RCC 7860 (cell line): ENCODE measurements at regions not wholly inside any gene's neighbourhood (a gene's known extent, or its start where the extent isn't known, plus 50 kb on each side); places are given as distances from the start of the nearest gene placed in this dataset.
A peak's percentile ranks its signal among the peaks of the same experiment; 100 is the strongest.

ENCODE experiments used
- DNase-seq: peaks from one replicate; pipeline ENCODE4 v3.0.0-alpha.2; 2015; ENCODE audit warnings: low spot score
- FAIRE-seq: peaks from 2 replicates; lab custom pipeline; 2012; peaks lifted over from hg19 to GRCh38; lab: Jason Lieb, UNC

DNA sequence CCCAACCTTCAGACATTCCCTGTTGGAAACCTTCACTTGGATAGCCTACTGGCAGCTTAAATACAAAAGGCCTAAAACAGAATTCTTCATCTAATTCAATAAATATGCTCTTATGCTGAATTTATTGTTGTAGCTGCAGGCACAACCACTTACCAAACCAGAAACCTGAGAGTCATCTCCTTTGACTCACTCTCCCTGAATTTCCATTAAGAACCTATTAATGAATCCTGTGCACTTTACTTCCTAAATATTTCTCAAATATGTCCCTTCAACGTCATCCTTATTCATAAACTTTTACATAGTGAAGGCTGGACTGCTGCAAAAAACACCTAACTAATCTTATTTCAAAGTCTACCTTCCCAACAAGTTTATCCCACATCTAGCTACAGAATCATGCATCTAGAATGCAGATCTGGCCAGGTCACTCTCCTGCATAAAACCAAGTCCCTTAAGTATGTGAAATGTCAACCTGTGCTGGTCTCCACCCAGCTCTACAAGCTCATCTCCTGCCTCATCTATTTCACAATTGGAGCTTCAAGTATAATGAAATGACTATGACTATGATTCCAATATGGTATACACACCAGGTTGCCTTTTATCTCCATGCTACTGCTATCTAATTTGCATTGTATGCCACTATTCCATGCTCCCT is 354.2 kb downstream of the ZEB2 start:
- DNase-seq = no peak
- FAIRE-seq = no peak

GRCh38 chr2:144163592-144163991 is 356.3 kb downstream of the ZEB2 start:
- DNase-seq = no peak
- FAIRE-seq = no peak

DNA sequence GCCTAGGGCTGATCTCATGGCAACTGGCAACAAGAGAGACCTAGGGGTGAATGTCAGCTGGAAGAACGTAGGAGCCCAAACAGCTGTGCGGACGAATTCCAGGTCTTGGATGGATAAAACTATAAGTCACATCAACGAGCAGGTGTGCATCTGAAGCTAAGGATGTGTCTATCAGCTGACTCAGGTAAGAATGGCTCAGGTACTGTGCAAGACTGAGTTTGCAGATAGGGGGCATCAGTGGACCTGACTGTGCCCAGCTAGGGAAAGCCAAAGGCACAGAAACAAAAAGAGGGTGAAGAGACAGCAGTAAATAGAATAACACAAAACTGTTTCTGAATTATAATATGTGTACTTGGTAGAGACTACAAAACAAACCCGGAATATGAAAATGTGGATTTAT is 357.3 kb downstream of the ZEB2 start:
- DNase-seq (no peak), FAIRE-seq (no peak)

- FAIRE-seq (no peak), DNase-seq (no peak)
Measured at GRCh38 chr2:144161061-144161460, 358.9 kb downstream of the ZEB2 start.

GRCh38 chr2:144159240-144159639 is 360.7 kb downstream of the ZEB2 start:
- FAIRE-seq (no peak), DNase-seq (no peak)

DNA sequence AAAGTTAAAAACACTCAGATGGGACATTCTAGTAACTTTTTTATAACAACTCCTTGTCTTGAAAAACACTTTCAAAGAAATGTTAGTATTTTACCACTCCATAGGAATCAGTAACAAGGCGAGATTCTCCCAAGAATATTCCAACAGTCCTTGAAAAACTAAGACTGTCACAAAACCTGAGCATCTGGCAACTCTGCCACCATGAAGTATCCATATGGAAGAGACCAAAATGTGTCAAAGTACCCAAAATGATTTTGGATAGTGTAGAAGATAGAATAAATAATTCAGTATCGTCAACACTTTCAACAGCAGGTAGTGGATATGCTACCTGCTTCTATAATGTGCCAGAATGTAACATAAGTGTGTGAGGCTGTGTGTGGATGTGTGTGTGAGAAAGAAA is 361.8 kb downstream of the ZEB2 start:
- DNase-seq (no peak), FAIRE-seq (no peak)

DNA sequence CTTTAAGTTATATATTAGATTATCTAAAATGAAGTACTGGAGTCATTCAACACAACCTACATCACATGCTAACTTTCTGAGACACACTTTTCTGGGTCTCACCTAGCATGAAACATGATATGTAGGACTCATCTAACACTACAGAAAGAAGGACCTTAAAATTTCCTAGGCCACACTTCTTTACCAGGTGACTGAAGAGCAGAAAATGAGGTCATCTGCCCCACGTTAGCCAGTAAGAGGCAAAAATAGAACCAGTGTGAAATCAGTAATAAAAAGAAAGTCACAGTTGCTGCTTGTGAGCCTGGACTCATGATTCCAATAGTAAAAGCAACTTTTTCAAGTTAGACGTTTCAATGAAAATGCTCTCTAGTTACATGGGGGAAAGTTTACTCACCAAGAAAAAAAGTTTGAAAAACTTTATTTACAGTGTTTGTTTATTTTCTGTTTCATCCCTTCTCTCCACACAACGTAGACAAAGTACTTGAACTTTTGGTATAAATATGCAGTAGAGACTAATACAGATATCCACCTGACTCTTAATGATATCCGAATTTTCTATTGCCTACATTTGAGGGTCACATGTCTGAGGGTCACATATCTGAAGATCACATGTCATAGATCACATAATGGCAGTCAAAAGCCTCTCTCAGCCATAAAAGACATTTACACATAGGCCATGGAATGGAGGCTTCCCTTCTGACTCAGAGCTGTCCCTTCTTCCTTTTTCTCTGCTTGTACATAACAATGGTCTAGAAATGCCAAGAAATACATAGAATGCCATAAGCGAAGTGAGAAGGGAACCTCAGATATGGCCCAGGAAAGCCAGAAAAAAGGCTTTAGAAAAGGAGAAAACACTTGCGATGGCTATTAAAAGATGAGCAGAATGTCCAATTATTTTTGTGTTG is 362.9 kb downstream of the ZEB2 start:
- FAIRE-seq (no peak), DNase-seq (no peak)

GRCh38 chr2:144154205-144154604 is 365.7 kb downstream of the ZEB2 start:
- DNase-seq (no peak), FAIRE-seq (no peak)

- DNase-seq (no peak), FAIRE-seq (no peak)
Measured at GRCh38 chr2:144152817-144153271, 367.1 kb downstream of the ZEB2 start.

DNA sequence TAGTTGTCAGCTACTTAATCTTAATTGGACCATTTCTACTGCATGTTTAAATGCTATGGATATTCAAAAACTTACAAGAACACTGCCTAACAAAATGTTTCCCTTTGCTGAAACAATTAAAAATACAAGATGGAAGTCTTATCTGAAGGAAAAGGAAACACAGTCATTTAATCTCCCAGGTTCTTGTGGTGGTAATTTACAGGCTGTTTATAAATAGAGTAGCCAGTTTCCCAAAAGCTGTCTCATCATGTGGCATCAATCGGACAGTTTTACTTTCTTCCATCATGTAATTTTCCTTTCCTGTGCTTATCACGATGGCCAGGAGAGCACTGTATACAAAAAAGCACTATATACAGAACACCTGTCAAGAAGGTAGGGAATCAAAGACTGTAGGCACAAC is 368.1 kb downstream of the ZEB2 start:
- DNase-seq (no peak), FAIRE-seq (no peak)

DNA sequence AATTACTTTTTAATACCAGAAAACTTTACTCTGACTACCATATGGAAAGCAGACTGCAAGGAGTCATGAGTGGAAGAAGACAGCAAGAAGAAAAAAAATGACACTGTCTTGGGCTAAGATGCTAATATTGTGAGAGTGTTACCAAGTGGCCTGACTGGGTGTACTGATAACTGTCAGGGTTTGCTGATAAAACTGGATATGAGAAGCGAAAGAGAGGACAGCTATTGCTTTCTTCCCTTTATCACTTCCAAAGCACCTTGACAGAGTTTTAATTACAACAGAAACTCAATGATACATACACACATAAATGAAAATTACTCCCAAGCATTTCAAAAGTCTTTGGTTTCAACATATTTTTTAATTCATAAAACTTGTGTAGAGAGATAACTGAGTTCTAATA is 368.5 kb downstream of the ZEB2 start:
- FAIRE-seq = no peak

DNA sequence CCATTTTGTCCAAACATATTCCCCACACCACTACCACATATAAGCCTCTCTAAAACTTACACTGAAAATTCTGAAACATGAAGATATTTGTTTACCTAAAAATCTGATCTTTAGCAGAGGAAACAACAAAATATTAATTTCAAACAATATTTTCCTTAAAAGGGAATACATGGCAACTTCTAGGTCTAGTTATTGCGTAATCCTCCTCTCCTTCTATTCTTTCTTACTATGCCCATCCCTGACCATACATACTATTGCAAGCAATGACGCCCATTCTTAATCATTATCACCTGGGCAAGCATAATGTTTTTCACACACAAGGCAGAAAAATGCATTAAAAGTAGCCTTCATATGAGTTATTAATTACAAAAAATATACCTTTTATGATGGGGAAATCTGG is 372.6 kb downstream of the ZEB2 start:
- DNase-seq (no peak), FAIRE-seq (no peak)

More for the DNA sequence above, 368.5 kb downstream of the ZEB2 start:
- DNase-seq = no peak

DNA sequence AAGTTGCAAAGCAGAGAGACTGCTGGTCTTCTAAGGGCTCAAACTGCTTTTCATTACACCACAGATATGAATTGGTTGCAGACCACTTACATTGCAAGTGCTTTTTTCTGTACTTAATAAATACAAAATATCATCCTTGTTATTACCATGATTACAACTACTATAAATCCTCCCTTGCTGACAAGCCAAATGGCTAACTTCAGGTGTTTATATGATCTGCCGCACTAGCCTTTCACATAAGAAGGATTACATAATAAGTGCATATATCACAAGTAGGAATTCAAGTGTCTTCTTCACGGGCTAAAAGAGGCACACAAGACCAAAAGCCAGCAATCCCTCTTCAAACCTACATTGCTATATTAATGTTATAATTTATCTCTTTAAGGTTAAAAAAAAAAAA is 373.0 kb downstream of the ZEB2 start:
- no peak for DNase-seq
- FAIRE-seq = no peak

- FAIRE-seq (no peak), DNase-seq (no peak)
Measured at GRCh38 chr2:144146076-144146475, 373.8 kb downstream of the ZEB2 start.

DNA sequence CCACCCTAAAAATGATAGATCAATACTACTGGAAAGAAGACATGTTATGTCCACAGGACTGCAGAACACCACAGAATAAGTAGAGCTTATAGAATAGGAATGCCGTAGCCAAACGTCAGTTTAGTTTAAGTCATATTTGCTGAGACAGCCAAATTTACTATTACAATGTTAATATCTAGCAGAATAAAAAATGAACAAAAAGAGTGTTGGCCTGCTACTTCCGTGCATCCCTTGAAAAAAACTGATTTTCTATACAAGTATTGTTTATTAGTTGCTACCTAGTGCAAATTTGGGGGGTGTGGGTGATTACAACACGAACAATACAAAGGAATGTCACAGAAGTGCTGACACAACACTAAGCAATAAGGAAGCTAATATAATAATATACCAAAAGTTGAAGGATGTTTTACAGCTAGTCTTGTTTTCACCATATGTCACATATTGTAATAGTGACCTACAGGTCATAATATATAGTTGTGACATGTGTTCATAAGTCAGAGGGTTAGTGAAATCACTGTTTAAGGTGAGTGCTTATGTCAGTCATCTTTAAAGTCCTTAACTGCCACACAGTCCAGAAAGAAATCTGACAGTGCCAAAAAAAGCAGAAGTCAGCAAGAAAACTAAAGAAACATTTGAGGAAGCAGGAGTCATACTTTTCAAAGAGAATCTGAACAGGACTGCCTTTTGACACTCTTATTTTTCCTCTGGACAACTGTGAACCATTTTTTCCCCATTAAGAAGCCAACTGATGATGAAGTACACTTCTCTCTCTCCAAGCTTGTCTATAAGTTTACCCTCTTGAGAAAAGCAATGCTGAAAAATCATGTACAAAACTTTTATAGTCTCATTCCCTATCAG is 376.4 kb downstream of the ZEB2 start:
- no peak for FAIRE-seq
- DNase-seq = no peak

DNA sequence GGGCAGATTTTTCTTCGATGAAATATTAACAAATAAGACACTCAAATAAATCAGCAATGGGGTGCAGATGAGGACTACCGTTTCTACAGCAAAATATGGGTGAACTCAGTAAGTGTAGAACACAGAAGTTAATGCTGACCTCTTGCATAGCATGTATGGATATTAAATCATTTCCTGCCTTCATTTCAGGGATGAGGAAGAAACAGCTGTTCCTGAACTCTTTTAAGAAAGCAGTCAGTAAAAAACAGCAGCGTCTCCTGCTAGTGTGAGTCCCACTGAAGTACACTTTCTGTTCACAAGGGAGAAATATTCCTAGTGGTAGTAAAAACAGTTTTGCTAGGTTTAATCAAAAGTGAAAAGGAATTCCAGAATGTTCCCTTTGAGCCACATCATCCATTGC is 379.0 kb downstream of the ZEB2 start:
- no peak for FAIRE-seq
- no peak for DNase-seq

DNA sequence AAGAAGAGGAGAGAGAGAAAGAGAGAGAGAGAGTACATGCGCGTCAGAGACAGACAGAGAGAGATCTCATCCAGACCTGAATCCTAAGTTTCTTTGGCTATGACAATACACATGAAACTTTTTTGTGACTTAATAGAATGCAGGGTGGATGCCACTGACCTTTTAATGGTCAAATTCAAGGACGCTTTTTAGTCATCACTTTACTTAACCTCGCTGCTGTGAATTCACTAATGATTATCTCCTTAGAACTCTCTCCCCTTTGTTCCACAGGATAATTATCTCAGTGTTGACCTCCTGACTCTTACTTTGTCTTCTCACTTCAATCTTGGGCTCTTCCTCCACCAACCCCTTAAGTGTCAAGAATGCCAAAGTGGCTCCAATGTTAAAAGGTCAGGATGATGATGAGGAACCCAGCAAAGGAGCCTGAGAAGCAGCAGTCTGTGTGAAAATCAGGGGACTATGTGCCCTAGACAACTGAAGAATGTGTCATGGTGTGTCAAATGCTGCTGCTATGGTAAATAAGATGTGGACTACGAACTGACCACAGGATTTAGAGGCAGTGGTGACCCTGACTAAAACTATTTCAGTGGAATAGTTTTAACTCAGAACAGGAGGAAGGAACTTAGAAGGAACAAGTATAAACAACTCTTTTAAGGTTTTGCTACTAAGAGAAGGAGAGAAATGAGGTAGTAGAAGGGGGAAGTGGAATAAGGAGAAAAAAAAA is 382.1 kb downstream of the ZEB2 start:
- FAIRE-seq (peak; percentile 28), DNase-seq (peak; percentile 78)

GRCh38 chr2:144137272-144137671 is 382.6 kb downstream of the ZEB2 start:
- DNase-seq (no peak), FAIRE-seq (no peak)

DNA sequence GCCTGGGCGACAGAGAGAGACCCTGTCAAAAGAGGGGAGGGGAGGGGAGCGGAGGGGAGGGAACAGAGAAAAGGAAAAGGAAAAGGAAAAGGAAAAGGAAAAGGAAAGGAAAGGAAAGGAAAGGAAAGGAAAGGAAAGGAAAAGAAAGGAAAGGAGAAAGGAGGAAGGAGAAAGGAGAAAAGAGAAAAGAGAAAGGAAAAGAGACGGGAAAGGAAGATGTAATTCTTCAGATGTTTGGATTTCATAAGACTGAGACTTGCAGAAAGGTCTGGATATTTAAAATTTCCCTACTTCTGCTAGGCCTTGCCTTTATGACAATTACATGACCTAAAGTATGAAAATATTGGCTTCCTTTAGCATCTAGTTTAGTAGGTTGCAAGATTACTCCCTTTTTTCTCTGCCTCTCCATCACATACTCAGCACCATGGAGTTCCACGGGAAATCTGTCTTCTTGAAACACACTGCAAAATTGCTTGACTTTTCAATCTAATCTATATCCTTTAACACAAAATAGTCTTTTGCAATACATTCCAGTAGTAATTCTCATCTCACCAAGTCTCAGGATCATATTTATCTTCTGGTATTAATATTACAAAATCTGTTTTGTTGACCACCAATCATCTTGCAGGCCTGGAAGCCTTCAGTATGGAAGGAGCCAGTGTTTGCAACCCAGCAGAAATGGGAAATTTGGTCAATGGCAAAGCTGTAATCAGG is 383.5 kb downstream of the ZEB2 start:
- FAIRE-seq (no peak), DNase-seq (no peak)
